Activated T-cell treated with anti-CD3 and anti-CD28 coated beads, Interleukin-2, amount 50 U/mL, for 24 hours (primary cell): ENCODE measurements at regions not wholly inside any gene's neighbourhood (a gene's known extent, or its start where the extent isn't known, plus 50 kb on each side); places are given as distances from the start of the nearest gene placed in this dataset.

Experiments used
- DNase-seq: peaks from one replicate; pipeline ENCODE4 v3.0.0-alpha.2; 2020
- H3K27ac Mint-ChIP-seq: 2 replicates; pipeline ENCODE4 v1.8.0; 2020; ENCODE audit warnings: mild to moderate bottlenecking, mixed read lengths
- H3K27me3 Mint-ChIP-seq: 2 replicates; pipeline ENCODE4 v1.8.0; 2020; ENCODE audit warnings: mixed read lengths
- H3K36me3 Mint-ChIP-seq: 2 replicates; pipeline ENCODE4 v1.8.0; 2020; ENCODE audit warnings: low read depth, mixed read lengths
- H3K4me1 Mint-ChIP-seq: 2 replicates; pipeline ENCODE4 v1.8.0; 2020; ENCODE audit warnings: low read depth, mixed read lengths
- H3K4me3 Mint-ChIP-seq: 2 replicates; pipeline ENCODE4 v1.8.0; 2020; ENCODE audit warnings: mild to moderate bottlenecking, moderate library complexity, mixed read lengths
- H3K9me3 Mint-ChIP-seq: 2 replicates; pipeline ENCODE4 v1.8.0; 2020; ENCODE audit warnings: mixed read lengths

- peaks cover 10% of the 10 kb centered on the region for H3K4me1 Mint-ChIP-seq
- H3K9me3 Mint-ChIP-seq, result no peaks in the 10 kb centered on the region
- H3K4me3 Mint-ChIP-seq, result no peak overlapping the region
- no peak overlapping the region for H3K27ac Mint-ChIP-seq
- H3K36me3 Mint-ChIP-seq, result no peaks in the 10 kb centered on the region
- H3K27me3 Mint-ChIP-seq, result peaks cover 27% of the 10 kb centered on the region
- no peak for DNase-seq
These were observed 167.6 kb downstream of the WT1 start for GRCh38 chr11:32267679-32268187.

DNA sequence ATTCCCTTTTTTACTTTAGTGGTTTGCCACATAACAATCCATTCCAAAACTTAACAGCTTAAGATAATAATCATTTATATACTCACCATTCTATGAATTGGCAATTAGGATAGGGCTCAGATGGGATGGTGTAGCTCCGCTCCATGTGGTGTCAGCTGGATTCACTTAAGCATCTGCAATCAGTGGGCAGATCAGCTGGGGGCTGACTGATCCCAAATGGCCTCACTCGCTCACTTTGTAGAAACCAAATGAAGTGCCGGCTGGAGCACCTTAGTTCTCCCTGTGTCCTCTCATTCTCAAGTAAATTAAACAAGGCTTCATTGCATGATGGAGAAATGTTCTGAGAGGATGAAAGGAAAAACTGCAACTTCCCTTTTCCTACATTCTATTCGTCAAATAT, 161.4 kb downstream of the WT1 start:
- DNase-seq, result no peak
- no peaks in the 10 kb centered on the region for H3K9me3 Mint-ChIP-seq
- H3K36me3 Mint-ChIP-seq, result no peaks in the 10 kb centered on the region
- H3K27me3 Mint-ChIP-seq, result peaks cover 27% of the 10 kb centered on the region
- no peaks in the 10 kb centered on the region for H3K4me1 Mint-ChIP-seq
- no peak overlapping the region for H3K27ac Mint-ChIP-seq
- H3K4me3 Mint-ChIP-seq, result no peak overlapping the region

DNA sequence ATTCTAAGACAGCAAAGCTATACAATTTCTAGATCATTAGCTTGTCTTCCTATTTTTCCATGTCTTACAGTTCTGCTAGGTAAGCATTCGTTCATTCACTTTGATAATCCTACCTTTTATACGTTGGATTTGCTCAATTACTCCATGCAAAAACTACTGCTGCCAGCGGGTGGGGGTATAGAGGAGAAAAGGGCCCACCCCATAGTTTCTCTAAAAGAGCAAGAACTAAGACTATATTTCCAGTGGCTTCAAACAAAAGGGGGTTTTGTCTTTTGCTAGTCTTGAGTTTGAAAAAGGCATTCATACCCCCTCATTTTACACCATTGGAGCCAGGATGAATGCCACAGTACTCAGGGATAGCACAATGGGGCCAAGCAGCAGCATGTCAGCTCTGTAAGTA, 155.7 kb downstream of the WT1 start:
- Mint-ChIP-seq H3K4me1 (no peaks in the 10 kb centered on the region), H3K36me3 (no peaks in the 10 kb centered on the region), H3K27ac (no peak overlapping the region), H3K4me3 (no peak overlapping the region), H3K27me3 (peaks cover 35% of the 10 kb centered on the region), H3K9me3 (peaks cover 4% of the 10 kb centered on the region)
- DNase-seq, result no peak

GRCh38 chr11:32280339-32280738, 155.0 kb downstream of the WT1 start:
- Mint-ChIP-seq H3K4me1 (no peaks in the 10 kb centered on the region), H3K9me3 (peaks cover 4% of the 10 kb centered on the region), H3K4me3 (no peak overlapping the region), H3K27me3 (peaks cover 36% of the 10 kb centered on the region), H3K36me3 (no peaks in the 10 kb centered on the region), H3K27ac (no peak overlapping the region)
- no peak for DNase-seq

- Mint-ChIP-seq H3K27me3 (peaks cover 40% of the 10 kb centered on the region), H3K36me3 (no peaks in the 10 kb centered on the region), H3K4me3 (no peak overlapping the region), H3K9me3 (peaks cover 14% of the 10 kb centered on the region), H3K27ac (no peak overlapping the region), H3K4me1 (no peaks in the 10 kb centered on the region)
- DNase-seq, result no peak
These were observed 147.1 kb downstream of the WT1 start for GRCh38 chr11:32288276-32288675.

DNA sequence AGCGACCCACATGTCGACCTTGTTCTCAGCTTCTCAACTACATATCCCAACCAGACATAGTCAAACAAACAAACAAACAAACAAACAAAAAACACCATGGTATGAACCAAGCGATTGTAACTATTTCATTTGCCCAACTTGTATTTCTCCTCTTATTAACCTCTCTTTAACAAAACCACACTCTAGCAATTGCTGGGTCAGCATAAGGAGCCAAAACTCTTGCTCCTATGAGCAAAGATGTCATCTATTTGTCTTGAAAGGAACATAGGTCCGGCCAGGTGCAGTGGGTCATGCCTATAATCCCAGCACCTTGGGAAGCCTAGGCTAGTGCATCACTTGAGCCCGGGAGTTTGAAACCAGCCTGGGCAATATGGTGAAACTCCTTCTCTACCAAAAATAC, 145.6 kb downstream of the WT1 start:
- Mint-ChIP-seq H3K4me1 (no peaks in the 10 kb centered on the region), H3K36me3 (no peaks in the 10 kb centered on the region), H3K4me3 (no peak overlapping the region), H3K27me3 (peaks cover 31% of the 10 kb centered on the region), H3K9me3 (peaks cover 13% of the 10 kb centered on the region), H3K27ac (no peak overlapping the region)
- DNase-seq, result no peak

GRCh38 chr11:32290783-32291182, 144.6 kb downstream of the WT1 start:
- Mint-ChIP-seq H3K36me3 (no peaks in the 10 kb centered on the region), H3K4me1 (no peaks in the 10 kb centered on the region), H3K27ac (no peak overlapping the region), H3K27me3 (peaks cover 25% of the 10 kb centered on the region), H3K9me3 (peaks cover 12% of the 10 kb centered on the region), H3K4me3 (no peak overlapping the region)
- DNase-seq, result no peak

- H3K4me3 Mint-ChIP-seq, result no peak overlapping the region
- no peaks in the 10 kb centered on the region for H3K27me3 Mint-ChIP-seq
- H3K4me1 Mint-ChIP-seq, result no peaks in the 10 kb centered on the region
- no peak overlapping the region for H3K27ac Mint-ChIP-seq
- H3K36me3 Mint-ChIP-seq, result no peaks in the 10 kb centered on the region
- no peak for DNase-seq
- H3K9me3 Mint-ChIP-seq, result no peaks in the 10 kb centered on the region
These were observed 137.7 kb downstream of the WT1 start for GRCh38 chr11:32297611-32298011.

- no peaks in the 10 kb centered on the region for H3K27me3 Mint-ChIP-seq
- no peak overlapping the region for H3K4me3 Mint-ChIP-seq
- no peaks in the 10 kb centered on the region for H3K36me3 Mint-ChIP-seq
- H3K4me1 Mint-ChIP-seq, result no peaks in the 10 kb centered on the region
- no peaks in the 10 kb centered on the region for H3K9me3 Mint-ChIP-seq
- H3K27ac Mint-ChIP-seq, result no peak overlapping the region
- DNase-seq, result no peak
These were observed 132.5 kb downstream of the WT1 start for GRCh38 chr11:32302826-32303225.

DNA sequence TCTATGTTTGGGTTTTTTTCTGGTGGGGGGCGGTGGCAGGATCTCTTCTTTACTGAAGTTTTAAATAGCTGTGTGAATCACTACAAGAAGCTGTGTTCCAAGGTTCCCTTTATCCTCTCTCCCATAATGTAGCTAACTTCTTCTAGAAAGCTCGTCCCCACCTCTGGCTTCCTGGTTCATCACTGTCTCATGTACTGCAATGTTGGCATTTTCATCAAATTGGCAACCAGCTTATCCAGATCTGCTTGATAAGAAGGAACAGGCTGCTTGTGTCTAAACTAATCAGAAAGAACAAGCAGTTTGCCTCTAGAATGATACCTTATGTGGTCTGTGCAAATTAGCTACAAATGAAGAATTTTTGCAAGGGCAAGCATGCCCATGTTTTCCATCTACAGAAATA, 130.8 kb downstream of the WT1 start:
- Mint-ChIP-seq H3K4me1 (no peaks in the 10 kb centered on the region), H3K27me3 (no peaks in the 10 kb centered on the region), H3K9me3 (no peaks in the 10 kb centered on the region), H3K4me3 (no peak overlapping the region), H3K36me3 (no peaks in the 10 kb centered on the region), H3K27ac (no peak overlapping the region)
- DNase-seq, result no peak

DNA sequence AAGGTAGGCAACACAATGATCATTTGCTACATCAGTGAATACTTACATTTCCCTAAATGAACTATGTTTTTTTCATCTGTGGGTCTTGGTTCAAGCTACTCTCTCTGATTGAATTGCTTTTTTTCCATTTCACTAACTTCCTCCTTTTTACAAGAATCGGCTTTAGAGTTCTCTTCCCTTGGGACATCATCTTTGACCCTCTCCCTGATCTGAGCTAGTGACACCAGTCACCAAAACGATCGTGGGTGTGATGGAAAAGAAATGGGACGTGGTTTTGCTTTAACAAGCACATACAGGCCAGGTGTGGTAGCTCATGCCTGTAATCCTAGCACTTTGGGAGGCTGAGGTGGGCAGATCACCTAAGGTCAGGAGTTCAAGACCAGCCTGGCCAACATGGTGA, 129.9 kb downstream of the WT1 start:
- Mint-ChIP-seq H3K36me3 (no peaks in the 10 kb centered on the region), H3K4me1 (no peaks in the 10 kb centered on the region), H3K27ac (no peak overlapping the region), H3K9me3 (no peaks in the 10 kb centered on the region), H3K4me3 (no peak overlapping the region), H3K27me3 (no peaks in the 10 kb centered on the region)
- no peak for DNase-seq

- no peak for DNase-seq
- H3K27me3 Mint-ChIP-seq, result peaks cover 14% of the 10 kb centered on the region
These were observed 127.9 kb downstream of the WT1 start for GRCh38 chr11:32307471-32307870.

GRCh38 chr11:32307913-32308312, 127.4 kb downstream of the WT1 start:
- Mint-ChIP-seq H3K9me3 (no peaks in the 10 kb centered on the region), H3K27me3 (peaks cover 17% of the 10 kb centered on the region), H3K4me3 (no peak overlapping the region), H3K4me1 (peaks cover 2% of the 10 kb centered on the region), H3K27ac (no peak overlapping the region), H3K36me3 (no peaks in the 10 kb centered on the region)
- no peak for DNase-seq

More at GRCh38 chr11:32307471-32307870, 127.9 kb downstream of the WT1 start:
- Mint-ChIP-seq H3K4me1 (no peaks in the 10 kb centered on the region), H3K9me3 (no peaks in the 10 kb centered on the region), H3K36me3 (no peaks in the 10 kb centered on the region), H3K4me3 (no peak overlapping the region), H3K27ac (no peak overlapping the region)

DNA sequence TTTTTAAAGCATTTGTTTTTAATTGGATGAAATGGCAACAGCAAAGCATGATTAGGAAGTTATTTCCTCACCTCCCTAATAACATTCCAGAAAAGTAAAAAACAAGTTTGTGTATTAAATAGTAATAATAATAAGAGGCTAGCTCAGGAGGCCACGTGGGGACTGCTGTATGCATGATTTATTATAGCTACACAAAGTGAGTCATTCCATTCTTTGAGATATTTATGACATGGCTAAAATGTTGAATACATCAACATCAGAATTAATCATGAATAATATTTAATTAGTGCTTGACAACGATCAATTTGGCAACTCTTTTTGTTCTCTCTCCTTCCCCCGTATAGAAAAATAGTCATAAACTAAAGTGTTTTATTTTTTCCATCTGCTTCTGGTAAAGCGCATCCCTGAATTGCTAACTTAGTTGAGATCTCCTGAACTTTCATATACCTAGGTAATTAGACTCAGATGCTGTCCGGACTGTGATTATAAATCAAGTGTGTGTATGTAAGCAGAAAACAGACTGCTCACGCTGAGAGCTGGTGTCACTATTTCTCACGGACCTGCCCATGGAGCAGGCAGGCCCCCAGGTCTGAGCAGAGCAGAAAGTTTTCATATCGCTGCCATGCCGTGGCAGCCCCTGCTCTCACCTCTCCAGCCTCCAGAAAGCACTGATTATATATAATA, 125.7 kb downstream of the WT1 start:
- peaks cover 19% of the 10 kb centered on the region for H3K27me3 Mint-ChIP-seq
- no peak overlapping the region for H3K27ac Mint-ChIP-seq
- no peaks in the 10 kb centered on the region for H3K36me3 Mint-ChIP-seq
- H3K9me3 Mint-ChIP-seq, result no peaks in the 10 kb centered on the region
- H3K4me1 Mint-ChIP-seq, result peaks cover 4% of the 10 kb centered on the region
- no peak for DNase-seq
- no peak overlapping the region for H3K4me3 Mint-ChIP-seq

GRCh38 chr11:32310214-32310601, 125.1 kb downstream of the WT1 start:
- peaks cover 4% of the 10 kb centered on the region for H3K4me1 Mint-ChIP-seq
- peaks cover 19% of the 10 kb centered on the region for H3K27me3 Mint-ChIP-seq

More at GRCh38 chr11:32310214-32310601, 125.1 kb downstream of the WT1 start:
- Mint-ChIP-seq H3K27ac (no peak overlapping the region), H3K36me3 (no peaks in the 10 kb centered on the region), H3K9me3 (no peaks in the 10 kb centered on the region), H3K4me3 (no peak overlapping the region)
- DNase-seq, result no peak
